ENCODE measurements at regions not wholly inside any gene's neighbourhood (a gene's known extent, or its start where the extent isn't known, plus 50 kb on each side); places are given as distances from the start of the nearest gene placed in this dataset.
"Not testable (repeated sequence)": the region's sequence is repeated elsewhere in the genome, so short reads cannot be mapped to it uniquely, and the experiment has no call there.

GRCh38 chr21:6436971-6437833 lies 4084.2 kb upstream of the TPTE start:
- not testable (repeated sequence) for TF ChIP-seq POLR2A, CTCF (IDR thresholded peaks at IDR 0.05)
